Naive thymus-derived CD4-positive, alpha-beta T cell (primary cell): ENCODE measurements at regions not wholly inside any gene's neighbourhood (a gene's known extent, or its start where the extent isn't known, plus 50 kb on each side); places are given as distances from the start of the nearest gene placed in this dataset.
"Not testable (repeated sequence)": the region's sequence is repeated elsewhere in the genome, so short reads cannot be mapped to it uniquely, and the experiment has no call there.

Experiments
- ATAC-seq: fragments of 150-1000 bp; cut with Tn5 transposase; 2 replicates; pipeline ENCODE4 v1.10.0; 2021; ENCODE audit warnings: mild to moderate bottlenecking, moderate library complexity
- CTCF ChIA-PET: fragments of 350-600 bp; sonication (Branson Sonifier 250); formaldehyde crosslinking; loops from one replicate; lab custom pipeline; 2021; ENCODE audit warnings: antibody characterized with exemption; lab: Charles Lee
- POLR2A ChIA-PET: fragments of 350-600 bp; sonication (Branson Sonifier 250); formaldehyde crosslinking; loops from one replicate; lab custom pipeline; 2021; ENCODE audit warnings: antibody characterized with exemption, inconsistent platforms; lab: Charles Lee
- DNase-seq, 9 donors: peaks; one replicate each; pipeline versions ENCODE4 v3.0.0 to v3.0.0-alpha.2; 2020 to 2022; ENCODE audit warnings: mixed read lengths in 1 of 9
- H3K27ac ChIP-seq: one replicate; pipeline ENCODE4 v1.7.0; 2013; ENCODE audit warnings: mild to moderate bottlenecking, low read depth, low read length, moderate library complexity
- H3K27me3 ChIP-seq, 2 donors: one replicate each; pipeline ENCODE4 v1.7.0; 2013; ENCODE audit warnings: low read length in 2 of 2, mild to moderate bottlenecking in 2 of 2, moderate library complexity in 2 of 2; ENCODE audit not compliant: control insufficient read depth in 2 of 2, insufficient read depth in 2 of 2
- H3K36me3 ChIP-seq, 3 experiments: 1 replicate in 2 of 3; 2 replicates in 1 of 3; pipeline ENCODE4 v1.7.0; 2013; ENCODE audit warnings: low read length in 3 of 3, mild to moderate bottlenecking in 3 of 3, moderate library complexity in 1 of 3; ENCODE audit not compliant: insufficient read depth in 3 of 3, control insufficient read depth in 2 of 3
- H3K4me1 ChIP-seq, 2 donors: one replicate each; pipeline ENCODE4 v1.7.0; 2013; ENCODE audit warnings: low read length in 2 of 2, mild to moderate bottlenecking in 2 of 2, moderate library complexity in 1 of 2; ENCODE audit not compliant: control insufficient read depth in 2 of 2, insufficient read depth in 2 of 2
- H3K4me3 ChIP-seq: 2 replicates; pipeline ENCODE4 v1.7.0; 2013; ENCODE audit warnings: mild to moderate bottlenecking, low read length
- H3K9me3 ChIP-seq, 3 experiments: 1 replicate in 2 of 3; 2 replicates in 1 of 3; pipeline ENCODE4 v1.7.0; 2013; ENCODE audit warnings: low read length in 3 of 3; ENCODE audit not compliant: control insufficient read depth in 2 of 3
- H3K27ac Mint-ChIP-seq, 9 donors: one replicate each; pipeline ENCODE4 v1.8.0; 2020 to 2022; ENCODE audit warnings: mixed read lengths in 9 of 9, mild to moderate bottlenecking in 8 of 9, moderate library complexity in 5 of 9, inconsistent platforms in 2 of 9
- H3K27me3 Mint-ChIP-seq, 5 donors: one replicate each; pipeline ENCODE4 v1.8.0; 2021 to 2022; ENCODE audit warnings: mixed read lengths in 5 of 5, mild to moderate bottlenecking in 1 of 5
- H3K36me3 Mint-ChIP-seq, 5 donors: one replicate each; pipeline ENCODE4 v1.8.0; 2020 to 2022; ENCODE audit warnings: mixed read lengths in 5 of 5, mild to moderate bottlenecking in 3 of 5, inconsistent platforms in 1 of 5
- H3K4me1 Mint-ChIP-seq, 7 donors: one replicate each; pipeline ENCODE4 v1.8.0; 2020 to 2022; ENCODE audit warnings: mixed read lengths in 7 of 7, mild to moderate bottlenecking in 3 of 7, inconsistent platforms in 1 of 7
- H3K4me3 Mint-ChIP-seq, 10 donors: one replicate each; pipeline ENCODE4 v1.8.0; 2020 to 2022; ENCODE audit warnings: mild to moderate bottlenecking in 10 of 10, mixed read lengths in 10 of 10, moderate library complexity in 6 of 10, inconsistent platforms in 2 of 10
- H3K9me3 Mint-ChIP-seq, 11 donors: one replicate each; pipeline ENCODE4 v1.8.0; 2020 to 2022; ENCODE audit warnings: mixed read lengths in 11 of 11, mild to moderate bottlenecking in 4 of 11, inconsistent platforms in 1 of 11, moderate library complexity in 1 of 11
- intact Hi-C, 2 donors: fragments of 100-400 bp; cut with micrococcal nuclease; formaldehyde crosslinking; loops; one replicate each; pipeline ENCODE4 v1.15.1; 2023

GRCh38 chr11:115643549-115644270 lies 139.5 kb upstream of the CADM1 start:
- Mint-ChIP-seq H3K27me3 (peaks cover 0 to 22% (median 15%) of the 10 kb centered on the region in 5 donors), H3K27ac (no peak overlapping the region), H3K4me1 (no peaks in the 10 kb centered on the region), H3K36me3 (no peaks in the 10 kb centered on the region), H3K4me3 (no peak overlapping the region), H3K9me3 (peaks cover 0 to 7% (median 0%) of the 10 kb centered on the region in 11 donors)
- DNase-seq = no peak
- H3K4me3 ChIP-seq = no peak overlapping the region
- ChIA-PET POLR2A (no interaction called here), CTCF (no interaction called here)
- no peaks in the 10 kb centered on the region for H3K4me1 ChIP-seq
- H3K27ac ChIP-seq = no peak overlapping the region
- no peaks in the 10 kb centered on the region for H3K27me3 ChIP-seq
- no peaks in the 10 kb centered on the region for H3K9me3 ChIP-seq
- no peaks in the 10 kb centered on the region for H3K36me3 ChIP-seq
- no peak for ATAC-seq
- intact Hi-C loops = no loop called here

- Histone ChIP-seq H3K36me3 (no peaks in the 10 kb centered on the region), H3K4me1 (no peaks in the 10 kb centered on the region), H3K4me3 (no peak overlapping the region), H3K9me3 (no peaks in the 10 kb centered on the region), H3K27me3 (no peaks in the 10 kb centered on the region), H3K27ac (no peak overlapping the region)
- ATAC-seq = no peak
- no peaks in the 10 kb centered on the region for H3K36me3 Mint-ChIP-seq
- H3K9me3 Mint-ChIP-seq = peaks cover 0 to 6% (median 0%) of the 10 kb centered on the region in 11 donors
- no peak overlapping the region for H3K4me3 Mint-ChIP-seq
- H3K27me3 Mint-ChIP-seq = peaks cover 0 to 22% (median 15%) of the 10 kb centered on the region in 5 donors
- no peak for DNase-seq
- H3K4me1 Mint-ChIP-seq = no peaks in the 10 kb centered on the region
- CTCF ChIA-PET = no interaction called here
- no peak overlapping the region for H3K27ac Mint-ChIP-seq
- intact Hi-C loops = no loop called here
- POLR2A ChIA-PET = no interaction called here
Measured at GRCh38 chr11:115642660-115643059, 138.4 kb upstream of the CADM1 start.

- ChIA-PET CTCF (no interaction called here), POLR2A (no interaction called here)
- no peaks in the 10 kb centered on the region for H3K4me1 ChIP-seq
- Mint-ChIP-seq H3K36me3 (no peaks in the 10 kb centered on the region), H3K27ac (no peak overlapping the region), H3K27me3 (peaks cover 0 to 12% (median 6%) of the 10 kb centered on the region in 5 donors), H3K4me1 (no peaks in the 10 kb centered on the region), H3K4me3 (no peak overlapping the region), H3K9me3 (peaks cover 0 to 4% (median 0%) of the 10 kb centered on the region in 11 donors)
- ATAC-seq (no peak), DNase-seq (no peak)
- no peak overlapping the region for H3K27ac ChIP-seq
- intact Hi-C loops = no loop called here
- H3K36me3 ChIP-seq = no peaks in the 10 kb centered on the region
- no peaks in the 10 kb centered on the region for H3K27me3 ChIP-seq
- no peaks in the 10 kb centered on the region for H3K9me3 ChIP-seq
- H3K4me3 ChIP-seq = no peak overlapping the region
Measured at GRCh38 chr11:115637599-115638241, 133.5 kb upstream of the CADM1 start.

- DNase-seq = no peak
- Histone ChIP-seq H3K27ac (no peak overlapping the region), H3K36me3 (no peaks in the 10 kb centered on the region), H3K4me3 (no peak overlapping the region), H3K27me3 (no peaks in the 10 kb centered on the region), H3K4me1 (no peaks in the 10 kb centered on the region), H3K9me3 (no peaks in the 10 kb centered on the region)
- Mint-ChIP-seq H3K36me3 (no peaks in the 10 kb centered on the region), H3K9me3 (peaks cover 0 to 4% (median 0%) of the 10 kb centered on the region in 11 donors), H3K27ac (no peak overlapping the region), H3K4me1 (no peaks in the 10 kb centered on the region), H3K4me3 (no peak overlapping the region), H3K27me3 (peaks cover 0 to 9% (median 3%) of the 10 kb centered on the region in 5 donors)
- no peak for ATAC-seq
- ChIA-PET POLR2A (no interaction called here), CTCF (no interaction called here)
- intact Hi-C loops = no loop called here
Measured at GRCh38 chr11:115636753-115637527, 132.7 kb upstream of the CADM1 start.

GRCh38 chr11:115633977-115634376 lies 129.8 kb upstream of the CADM1 start:
- POLR2A ChIA-PET, H3K9me3 ChIP-seq, H3K4me1 ChIP-seq, H3K27me3 ChIP-seq, DNase-seq, H3K4me3 Mint-ChIP-seq, H3K4me3 ChIP-seq, H3K27ac Mint-ChIP-seq, H3K36me3 ChIP-seq, ATAC-seq, H3K27ac ChIP-seq, intact Hi-C loops, H3K9me3 Mint-ChIP-seq, CTCF ChIA-PET, H3K4me1 Mint-ChIP-seq, H3K36me3 Mint-ChIP-seq: not testable (repeated sequence)
- H3K27me3 Mint-ChIP-seq = peaks cover 0 to 27% (median 17%) of the 10 kb centered on the region in 5 donors

GRCh38 chr11:115632061-115632460 lies 127.8 kb upstream of the CADM1 start:
- POLR2A ChIA-PET = no interaction called here
- no peaks in the 10 kb centered on the region for H3K9me3 ChIP-seq

More at GRCh38 chr11:115632061-115632460, 127.8 kb upstream of the CADM1 start:
- H3K4me1 Mint-ChIP-seq = no peaks in the 10 kb centered on the region
- H3K9me3 Mint-ChIP-seq = peaks cover 0 to 8% (median 0%) of the 10 kb centered on the region in 11 donors
- no peaks in the 10 kb centered on the region for H3K36me3 Mint-ChIP-seq
- H3K4me3 Mint-ChIP-seq = no peak overlapping the region
- Histone ChIP-seq H3K27me3 (no peaks in the 10 kb centered on the region), H3K27ac (no peak overlapping the region), H3K4me3 (no peak overlapping the region), H3K36me3 (no peaks in the 10 kb centered on the region), H3K4me1 (no peaks in the 10 kb centered on the region)
- no peak overlapping the region for H3K27ac Mint-ChIP-seq
- intact Hi-C loops = no loop called here
- CTCF ChIA-PET = no interaction called here
- ATAC-seq = no peak
- no peak for DNase-seq
- H3K27me3 Mint-ChIP-seq = peaks cover 0 to 28% (median 17%) of the 10 kb centered on the region in 5 donors
